ENCODE measurements at regions not wholly inside any gene's neighbourhood (a gene's known extent, or its start where the extent isn't known, plus 50 kb on each side); places are given as distances from the start of the nearest gene placed in this dataset.

DNA sequence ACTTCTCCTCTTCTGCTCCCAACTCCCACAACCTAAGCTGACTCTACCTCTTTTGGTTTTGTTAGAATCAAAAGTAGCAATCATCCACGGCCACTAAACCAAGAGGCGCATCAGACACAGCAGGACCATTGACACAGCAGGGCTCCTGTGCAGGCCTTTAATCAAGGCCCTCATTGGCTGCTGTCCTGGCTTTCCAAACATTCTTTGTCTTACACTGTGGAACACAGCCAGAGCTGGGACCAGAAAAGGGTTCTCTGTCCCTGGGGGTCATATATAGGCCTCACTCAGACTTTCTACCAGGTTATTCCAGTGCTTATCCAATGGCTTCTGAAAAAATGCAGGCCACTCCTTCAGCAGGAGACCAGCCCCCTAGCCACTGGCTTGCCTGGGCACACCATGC lies 212.7 kb upstream of the NTM start:
- Histone ChIP-seq H3K27me3 (ENCODE audit: control insufficient read depth in 2 of 2, insufficient read depth in 2 of 2, low read length in 2 of 2) (no peaks in the 10 kb centered on the region), H3K9me3 (ENCODE audit: control insufficient read depth in 2 of 3, low read length in 3 of 3) (no peaks in the 10 kb centered on the region), H3K36me3 (ENCODE audit: control insufficient read depth in 2 of 3, insufficient read depth in 3 of 3, low read length in 3 of 3) (no peaks in the 10 kb centered on the region), H3K4me1 (ENCODE audit: control insufficient read depth in 2 of 2, insufficient read depth in 2 of 2, low read length in 2 of 2) (no peaks in the 10 kb centered on the region), H3K27ac (ENCODE audit: low read depth, low read length) (no peak overlapping the region), H3K4me3 (ENCODE audit: low read length) (no peak overlapping the region)
- Mint-ChIP-seq H3K27me3 (peaks cover 0 to 4% (median 0%) of the 10 kb centered on the region in 5 donors), H3K36me3 (no peaks in the 10 kb centered on the region), H3K4me1 (no peaks in the 10 kb centered on the region), H3K9me3 (peaks cover 0 to 3% (median 0%) of the 10 kb centered on the region in 11 donors), H3K4me3 (no peak overlapping the region), H3K27ac (no peak overlapping the region)
- DNase-seq (no peak), ATAC-seq (no peak)
- POLR2A ChIA-PET: interaction anchor here (0.5 kb wide), 1 partner anchor 692 kb away, joined by 3 read pairs; no protein-coding TSS in a partner anchor
- intact Hi-C loops (cut with micrococcal nuclease): no loop called here
- CTCF ChIA-PET: no interaction called here

DNA sequence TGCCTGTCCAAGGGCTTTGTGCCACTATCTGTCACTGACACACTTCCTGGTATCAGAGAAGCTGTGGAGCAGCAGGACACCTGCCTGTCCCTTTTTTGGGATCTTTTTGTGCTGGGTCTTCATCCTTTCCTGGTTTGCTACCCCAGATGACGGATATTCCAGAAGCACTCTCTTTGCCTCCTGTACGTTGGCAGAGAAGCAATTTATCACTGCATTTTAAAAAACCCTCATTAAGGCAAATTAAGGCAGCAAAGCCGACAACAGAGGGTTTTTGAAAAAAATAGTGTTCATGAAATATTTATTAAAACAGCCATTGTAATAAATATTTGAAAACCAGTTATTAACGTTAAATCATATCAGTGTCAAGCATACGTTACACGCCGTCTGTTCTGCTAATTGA lies 209.6 kb upstream of the NTM start:
- DNase-seq (no peak), ATAC-seq (no peak)
- Mint-ChIP-seq H3K4me3 (no peak overlapping the region), H3K27me3 (peaks cover 0 to 4% (median 0%) of the 10 kb centered on the region in 5 donors), H3K4me1 (no peaks in the 10 kb centered on the region), H3K9me3 (peaks cover 0 to 3% (median 0%) of the 10 kb centered on the region in 11 donors), H3K27ac (no peak overlapping the region), H3K36me3 (no peaks in the 10 kb centered on the region)
- H3K4me1 ChIP-seq (ENCODE audit: control insufficient read depth in 2 of 2, insufficient read depth in 2 of 2, low read length in 2 of 2): no peaks in the 10 kb centered on the region
- H3K27me3 ChIP-seq (ENCODE audit: control insufficient read depth in 2 of 2, insufficient read depth in 2 of 2, low read length in 2 of 2): no peaks in the 10 kb centered on the region
- no peaks in the 10 kb centered on the region for H3K36me3 ChIP-seq (ENCODE audit: control insufficient read depth in 2 of 3, insufficient read depth in 3 of 3, low read length in 3 of 3)
- H3K4me3 ChIP-seq (ENCODE audit: low read length): no peak overlapping the region
- no peaks in the 10 kb centered on the region for H3K9me3 ChIP-seq (ENCODE audit: control insufficient read depth in 2 of 3, low read length in 3 of 3)
- intact Hi-C loops (cut with micrococcal nuclease): no loop called here
- no peak overlapping the region for H3K27ac ChIP-seq (ENCODE audit: low read depth, low read length)
- POLR2A ChIA-PET: no interaction called here
- CTCF ChIA-PET: no interaction called here

DNA sequence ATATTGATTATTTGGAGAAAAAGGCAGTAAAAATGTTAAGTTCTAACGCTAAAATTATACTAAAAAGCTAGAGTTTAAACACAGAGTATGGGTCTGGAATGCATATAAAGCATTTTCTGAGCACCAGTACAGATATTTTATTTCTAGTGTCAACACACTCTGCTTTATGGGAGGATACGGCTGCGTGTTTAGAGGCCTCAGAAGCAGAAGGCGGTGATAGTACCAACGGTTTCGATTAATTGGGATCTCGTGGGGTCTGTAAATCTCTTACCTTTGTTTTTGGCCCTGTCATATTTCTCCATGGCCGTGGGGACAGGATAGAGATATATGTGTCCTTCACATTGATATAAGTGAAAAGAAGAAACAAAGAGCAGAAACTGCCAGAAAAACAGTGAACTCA lies 206.8 kb upstream of the NTM start:
- no peaks in the 10 kb centered on the region for H3K36me3 ChIP-seq (ENCODE audit: control insufficient read depth in 2 of 3, insufficient read depth in 3 of 3, low read length in 3 of 3)
- H3K9me3 ChIP-seq (ENCODE audit: control insufficient read depth in 2 of 3, low read length in 3 of 3): no peaks in the 10 kb centered on the region
- ATAC-seq: no peak
- DNase-seq: no peak
- no peak overlapping the region for H3K4me3 ChIP-seq (ENCODE audit: low read length)
- intact Hi-C loops (cut with micrococcal nuclease): no loop called here
- H3K4me1 ChIP-seq (ENCODE audit: control insufficient read depth in 2 of 2, insufficient read depth in 2 of 2, low read length in 2 of 2): no peaks in the 10 kb centered on the region
- no peaks in the 10 kb centered on the region for H3K36me3 Mint-ChIP-seq
- H3K4me1 Mint-ChIP-seq: no peaks in the 10 kb centered on the region
- CTCF ChIA-PET: no interaction called here
- POLR2A ChIA-PET: no interaction called here
- H3K4me3 Mint-ChIP-seq: no peak overlapping the region
- no peak overlapping the region for H3K27ac ChIP-seq (ENCODE audit: low read depth, low read length)
- no peak overlapping the region for H3K27ac Mint-ChIP-seq
- H3K27me3 Mint-ChIP-seq: peaks cover 0 to 5% (median 4%) of the 10 kb centered on the region in 5 donors
- H3K27me3 ChIP-seq (ENCODE audit: control insufficient read depth in 2 of 2, insufficient read depth in 2 of 2, low read length in 2 of 2): no peaks in the 10 kb centered on the region
- peaks cover 0 to 2% (median 0%) of the 10 kb centered on the region in 11 donors for H3K9me3 Mint-ChIP-seq

DNA sequence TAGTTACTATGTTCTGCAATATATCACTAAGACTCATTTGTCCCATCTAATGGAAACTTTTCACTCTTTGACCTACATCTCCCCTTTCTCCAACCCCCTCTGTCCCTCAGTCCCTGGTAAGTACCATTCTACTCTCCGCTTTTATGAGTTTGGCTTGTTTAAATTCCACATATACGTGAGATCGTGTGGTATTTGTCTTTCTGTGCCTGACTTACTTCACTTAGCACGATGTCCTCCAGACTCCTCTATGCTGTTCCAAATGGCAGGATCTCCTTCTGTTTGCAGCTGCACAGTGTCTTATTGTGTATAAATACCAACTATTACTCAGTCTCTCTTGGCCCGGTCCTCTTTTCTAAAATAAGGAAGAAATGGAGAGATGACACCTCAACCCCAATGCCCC lies 205.4 kb upstream of the NTM start:
- H3K36me3 Mint-ChIP-seq: no peaks in the 10 kb centered on the region
- H3K27ac Mint-ChIP-seq: no peak overlapping the region
- Histone ChIP-seq H3K27me3 (ENCODE audit: control insufficient read depth in 2 of 2, insufficient read depth in 2 of 2, low read length in 2 of 2) (no peaks in the 10 kb centered on the region), H3K4me3 (ENCODE audit: low read length) (no peak overlapping the region), H3K9me3 (ENCODE audit: control insufficient read depth in 2 of 3, low read length in 3 of 3) (no peaks in the 10 kb centered on the region), H3K27ac (ENCODE audit: low read depth, low read length) (no peak overlapping the region), H3K36me3 (ENCODE audit: control insufficient read depth in 2 of 3, insufficient read depth in 3 of 3, low read length in 3 of 3) (no peaks in the 10 kb centered on the region), H3K4me1 (ENCODE audit: control insufficient read depth in 2 of 2, insufficient read depth in 2 of 2, low read length in 2 of 2) (no peaks in the 10 kb centered on the region)
- no peaks in the 10 kb centered on the region for H3K4me1 Mint-ChIP-seq
- intact Hi-C loops (cut with micrococcal nuclease): no loop called here
- CTCF ChIA-PET: no interaction called here
- H3K27me3 Mint-ChIP-seq: peaks cover 0 to 5% (median 4%) of the 10 kb centered on the region in 5 donors
- H3K9me3 Mint-ChIP-seq: peaks cover 0 to 4% (median 0%) of the 10 kb centered on the region in 11 donors
- no peak overlapping the region for H3K4me3 Mint-ChIP-seq
- no peak for ATAC-seq
- DNase-seq: no peak
- POLR2A ChIA-PET: no interaction called here

DNA sequence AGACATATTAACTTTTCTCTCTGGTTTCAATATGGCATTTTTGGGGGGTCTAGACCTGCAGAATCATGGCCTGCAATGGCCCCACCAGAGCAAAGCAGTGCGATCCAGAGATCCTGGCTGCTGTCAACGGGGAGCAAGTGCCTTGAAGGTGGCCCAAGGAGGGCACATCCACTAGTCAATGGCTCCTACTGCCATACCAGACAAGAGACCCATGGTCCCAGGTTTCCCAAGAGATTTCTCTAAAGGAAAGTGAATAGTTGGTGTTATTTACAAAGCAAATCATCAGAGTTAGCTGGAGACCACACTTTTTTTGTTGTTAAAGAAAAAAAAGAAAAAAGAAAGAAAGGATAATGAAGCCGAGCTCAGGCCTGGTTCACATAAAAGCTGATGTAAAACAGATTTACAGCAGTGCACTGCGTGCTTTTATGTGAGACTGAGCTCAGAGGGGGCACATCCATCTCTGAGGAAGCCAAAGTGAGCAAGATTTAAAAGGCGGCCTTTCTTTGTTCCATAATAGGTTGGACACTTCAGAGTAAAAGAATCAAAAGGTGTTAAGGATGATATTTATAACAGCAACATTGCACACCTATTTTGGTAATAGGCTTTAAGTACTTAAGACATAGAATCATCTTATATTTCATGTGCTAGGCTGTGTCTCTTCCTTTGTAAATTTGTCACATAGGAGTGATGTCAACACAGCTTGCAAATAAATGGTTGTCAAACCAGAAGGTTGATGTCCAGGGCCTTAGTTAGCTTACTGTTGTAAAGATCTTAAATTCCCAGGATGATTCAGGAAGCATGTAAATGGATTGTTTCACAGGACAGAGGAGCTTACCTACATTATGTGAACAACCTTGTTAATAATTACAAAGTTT lies 201.3 kb upstream of the NTM start:
- Mint-ChIP-seq H3K27me3 (peaks cover 0 to 11% (median 0%) of the 10 kb centered on the region in 5 donors), H3K9me3 (peaks cover 0 to 9% (median 0%) of the 10 kb centered on the region in 11 donors), H3K27ac (no peak overlapping the region), H3K36me3 (no peaks in the 10 kb centered on the region), H3K4me1 (no peaks in the 10 kb centered on the region), H3K4me3 (no peak overlapping the region)
- DNase-seq: no peak
- no peak overlapping the region for H3K4me3 ChIP-seq (ENCODE audit: low read length)
- no peaks in the 10 kb centered on the region for H3K4me1 ChIP-seq (ENCODE audit: control insufficient read depth in 2 of 2, insufficient read depth in 2 of 2, low read length in 2 of 2)
- POLR2A ChIA-PET: interaction anchor here (0.6 kb wide), 1 partner anchor 18 kb away, joined by 3 read pairs; no protein-coding TSS in a partner anchor
- intact Hi-C loops (cut with micrococcal nuclease): no loop called here
- ATAC-seq: no peak
- H3K27me3 ChIP-seq (ENCODE audit: control insufficient read depth in 2 of 2, insufficient read depth in 2 of 2, low read length in 2 of 2): no peaks in the 10 kb centered on the region
- H3K9me3 ChIP-seq (ENCODE audit: control insufficient read depth in 2 of 3, low read length in 3 of 3): no peaks in the 10 kb centered on the region
- H3K27ac ChIP-seq (ENCODE audit: low read depth, low read length): no peak overlapping the region
- H3K36me3 ChIP-seq (ENCODE audit: control insufficient read depth in 2 of 3, insufficient read depth in 3 of 3, low read length in 3 of 3): no peaks in the 10 kb centered on the region
- CTCF ChIA-PET: interaction anchor here (0.6 kb wide), 1 partner anchor 79 kb away, joined by 3 read pairs; no protein-coding TSS in a partner anchor

DNA sequence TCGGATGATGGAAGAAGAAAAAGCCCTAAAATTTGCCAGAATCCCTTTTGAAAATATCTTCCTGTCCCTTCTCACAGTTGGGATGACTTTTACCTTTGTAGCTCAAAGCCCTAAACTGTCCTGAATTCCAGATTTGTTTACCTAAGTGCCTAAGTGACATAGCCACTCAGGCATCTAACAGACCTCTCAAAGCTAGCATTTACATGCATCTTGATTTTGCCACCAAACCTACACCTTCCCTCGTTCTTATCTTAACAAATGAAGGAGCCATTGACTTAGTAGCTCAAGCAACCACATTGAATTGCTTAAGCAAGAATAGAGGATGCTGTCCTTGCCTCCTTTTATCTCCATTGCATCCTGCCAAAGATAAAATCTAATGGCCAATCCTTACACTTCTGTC lies 198.4 kb upstream of the NTM start:
- Mint-ChIP-seq H3K4me3 (no peak overlapping the region), H3K36me3 (no peaks in the 10 kb centered on the region), H3K27me3 (peaks cover 0 to 11% (median 0%) of the 10 kb centered on the region in 5 donors), H3K9me3 (peaks cover 0 to 12% (median 0%) of the 10 kb centered on the region in 11 donors), H3K27ac (no peak overlapping the region), H3K4me1 (no peaks in the 10 kb centered on the region)
- Histone ChIP-seq H3K4me1 (ENCODE audit: control insufficient read depth in 2 of 2, insufficient read depth in 2 of 2, low read length in 2 of 2) (no peaks in the 10 kb centered on the region), H3K9me3 (ENCODE audit: control insufficient read depth in 2 of 3, low read length in 3 of 3) (no peaks in the 10 kb centered on the region), H3K4me3 (ENCODE audit: low read length) (no peak overlapping the region), H3K27me3 (ENCODE audit: control insufficient read depth in 2 of 2, insufficient read depth in 2 of 2, low read length in 2 of 2) (no peaks in the 10 kb centered on the region), H3K36me3 (ENCODE audit: control insufficient read depth in 2 of 3, insufficient read depth in 3 of 3, low read length in 3 of 3) (no peaks in the 10 kb centered on the region), H3K27ac (ENCODE audit: low read depth, low read length) (no peak overlapping the region)
- CTCF ChIA-PET: interaction anchor here (0.6 kb wide), 1 partner anchor 150 kb away, joined by 4 read pairs; no protein-coding TSS in a partner anchor
- ATAC-seq: no peak
- POLR2A ChIA-PET: no interaction called here
- intact Hi-C loops (cut with micrococcal nuclease): no loop called here
- DNase-seq: no peak

DNA sequence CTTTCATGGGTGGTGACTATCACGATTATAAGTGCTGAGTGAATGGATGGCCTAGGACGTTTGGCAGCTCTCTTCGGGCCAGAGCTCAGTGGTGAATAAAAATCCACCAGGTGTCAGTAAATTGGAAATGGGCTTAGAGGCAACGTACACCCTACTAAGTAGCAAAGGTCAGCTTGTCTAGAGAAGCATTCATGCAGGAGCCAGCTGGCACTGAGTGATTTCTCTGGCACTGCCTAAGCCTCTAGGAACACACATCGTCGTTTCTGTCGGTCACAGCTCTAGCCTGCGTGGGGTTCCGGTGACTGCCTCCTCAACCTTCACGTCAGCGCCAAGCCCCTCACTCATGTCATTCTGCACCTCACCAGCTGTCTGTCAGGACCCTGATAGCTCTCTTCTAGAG lies 192.4 kb upstream of the NTM start:
- DNase-seq: no peak
- H3K27me3 ChIP-seq (ENCODE audit: control insufficient read depth in 2 of 2, insufficient read depth in 2 of 2, low read length in 2 of 2): no peaks in the 10 kb centered on the region
- no peak for ATAC-seq
- no peak overlapping the region for H3K4me3 ChIP-seq (ENCODE audit: low read length)
- Mint-ChIP-seq H3K27me3 (peaks cover 0 to 18% (median 0%) of the 10 kb centered on the region in 5 donors), H3K4me1 (no peaks in the 10 kb centered on the region), H3K27ac (no peak overlapping the region), H3K4me3 (no peak overlapping the region), H3K36me3 (no peaks in the 10 kb centered on the region), H3K9me3 (peaks cover 0 to 7% (median 0%) of the 10 kb centered on the region in 11 donors)
- intact Hi-C loops (cut with micrococcal nuclease): no loop called here
- no peaks in the 10 kb centered on the region for H3K36me3 ChIP-seq (ENCODE audit: control insufficient read depth in 2 of 3, insufficient read depth in 3 of 3, low read length in 3 of 3)
- no peak overlapping the region for H3K27ac ChIP-seq (ENCODE audit: low read depth, low read length)
- H3K9me3 ChIP-seq (ENCODE audit: control insufficient read depth in 2 of 3, low read length in 3 of 3): no peaks in the 10 kb centered on the region
- ChIA-PET POLR2A (no interaction called here), CTCF (no interaction called here)
- H3K4me1 ChIP-seq (ENCODE audit: control insufficient read depth in 2 of 2, insufficient read depth in 2 of 2, low read length in 2 of 2): no peaks in the 10 kb centered on the region

All from naive thymus-derived CD4-positive, alpha-beta T cell (primary cell).